IMR-90 (cell line): ENCODE measurements at regions not wholly inside any gene's neighbourhood (a gene's known extent, or its start where the extent isn't known, plus 50 kb on each side); places are given as distances from the start of the nearest gene placed in this dataset.

Experiments
- ATAC-seq: fragments of 200-7000 bp; cut with Tn5 transposase; 2 replicates; pipeline ENCODE4 v1.9.1; 2020; ENCODE audit warnings: low read depth, mild to moderate bottlenecking, moderate library complexity
- BruUV-seq: library from RNA; stranded (reverse); fragments of 400-500 nt; replicated peaks from 2 replicates; lab custom pipeline; 2021; lab: Mats Ljungman, UMichigan
- CTCF ChIA-PET: fragments of 300-600 bp; formaldehyde crosslinking; extraction: SDS; loops from one replicate; lab custom pipeline; 2021; ENCODE audit warnings: antibody characterized with exemption; lab: Yijun Ruan, JAX
- POLR2A ChIA-PET: fragments of 300-600 bp; sonication (Branson Sonifier 250); formaldehyde crosslinking; loops from one replicate; lab custom pipeline; 2022; ENCODE audit warnings: antibody characterized with exemption; ENCODE audit not compliant: unreplicated experiment; lab: Charles Lee
- DNase-seq: peaks from one replicate; pipeline ENCODE4 v3.0.0; 2013
- H2AFZ ChIP-seq: replicated peaks from 2 replicates; pipeline ENCODE3; 2013; ENCODE audit warnings: low read length, mild to moderate bottlenecking; ENCODE audit not compliant: poor library complexity
- H2AK5ac ChIP-seq: 2 replicates; pipeline ENCODE4 v1.6.1; 2013; ENCODE audit warnings: low read depth, low read length, inconsistent platforms
- H2AK9ac ChIP-seq: replicated peaks from 2 replicates; pipeline ENCODE3; 2013; ENCODE audit warnings: mild to moderate bottlenecking, low read depth, low read length, moderate library complexity; ENCODE audit not compliant: poor library complexity
- H2BK120ac ChIP-seq: 2 replicates; pipeline ENCODE4 v1.6.1; 2013; ENCODE audit warnings: low read depth, low read length, inconsistent platforms
- H2BK15ac ChIP-seq: 3 replicates; pipeline ENCODE4 v1.6.1; 2013; ENCODE audit warnings: low read depth, low read length, inconsistent platforms
- H2BK20ac ChIP-seq: 2 replicates; pipeline ENCODE4 v1.6.1; 2013; ENCODE audit warnings: low read depth, mild to moderate bottlenecking, inconsistent platforms, low read length, moderate library complexity
- H2BK5ac ChIP-seq: 2 replicates; pipeline ENCODE4 v1.6.1; 2013; ENCODE audit warnings: mild to moderate bottlenecking, low read depth, low read length, inconsistent platforms; ENCODE audit not compliant: poor library complexity, severe bottlenecking
- H3K14ac ChIP-seq: replicated peaks from 2 replicates; pipeline ENCODE4 v1.6.1; 2013; ENCODE audit warnings: low read depth, low read length, inconsistent platforms
- H3K18ac ChIP-seq: 2 replicates; pipeline ENCODE4 v1.6.1; 2013; ENCODE audit warnings: low read depth, low read length, control low read depth
- H3K23ac ChIP-seq: 2 replicates; pipeline ENCODE4 v1.6.1; 2013; ENCODE audit warnings: low read depth, low read length, inconsistent platforms
- H3K27ac ChIP-seq: 2 replicates; pipeline ENCODE4 v1.5.1; 2013; ENCODE audit warnings: mild to moderate bottlenecking, control low read depth, low read length; ENCODE audit not compliant: insufficient read depth
- H3K27me3 ChIP-seq: 2 replicates; pipeline ENCODE4 v1.6.1; 2013; ENCODE audit warnings: low read length; ENCODE audit not compliant: control insufficient read depth, insufficient read depth
- H3K36me3 ChIP-seq: 2 replicates; pipeline ENCODE4 v1.6.1; 2013; ENCODE audit warnings: low read length, mixed read lengths; ENCODE audit not compliant: control insufficient read depth, insufficient read depth
- H3K4ac ChIP-seq: 2 replicates; pipeline ENCODE4 v1.6.1; 2013; ENCODE audit warnings: low read depth, low read length, inconsistent platforms
- H3K4me1 ChIP-seq: 2 replicates; pipeline ENCODE4 v1.6.1; 2013; ENCODE audit warnings: low read length, mixed read lengths; ENCODE audit not compliant: control insufficient read depth, insufficient read depth
- H3K4me2 ChIP-seq: 2 replicates; pipeline ENCODE4 v1.6.1; 2013; ENCODE audit warnings: low read depth, mild to moderate bottlenecking, control low read depth, low read length, moderate library complexity
- H3K4me3 ChIP-seq: 2 replicates; pipeline ENCODE4 v1.5.1; 2013; ENCODE audit warnings: low read depth, mild to moderate bottlenecking, control low read depth, low read length, moderate library complexity; ENCODE audit not compliant: insufficient read depth
- H3K56ac ChIP-seq: 2 replicates; pipeline ENCODE4 v1.6.1; 2013; ENCODE audit warnings: low read length, inconsistent platforms; ENCODE audit not compliant: insufficient read depth; ENCODE audit errors: extremely low read depth
- H3K79me1 ChIP-seq, 2 experiments: 2 replicates each; pipeline ENCODE4 v1.6.1; 2013; ENCODE audit warnings: low read length in 2 of 2, inconsistent platforms in 1 of 2, low read depth in 1 of 2
- H3K9ac ChIP-seq: 2 replicates; pipeline ENCODE4 v1.6.1; 2013; ENCODE audit warnings: low read depth, low read length, control low read depth
- H3K9me1 ChIP-seq: 2 replicates; pipeline ENCODE4 v1.6.1; 2013; ENCODE audit warnings: low read length, inconsistent platforms; ENCODE audit not compliant: insufficient read depth
- H3K9me3 ChIP-seq: 2 replicates; pipeline ENCODE4 v1.6.1; 2013; ENCODE audit warnings: low read length; ENCODE audit not compliant: control insufficient read depth, insufficient read depth
- H4K20me1 ChIP-seq: 2 replicates; pipeline ENCODE4 v1.6.1; 2013; ENCODE audit warnings: low read length, inconsistent platforms; ENCODE audit not compliant: insufficient read depth
- H4K5ac ChIP-seq: 2 replicates; pipeline ENCODE4 v1.6.1; 2013; ENCODE audit warnings: mild to moderate bottlenecking, low read depth, low read length, control low read depth
- H4K8ac ChIP-seq, 2 experiments: 2 replicates each; pipeline ENCODE4 v1.6.1; 2013; ENCODE audit warnings: low read depth in 2 of 2, low read length in 2 of 2, control low read depth in 1 of 2, inconsistent platforms in 1 of 2
- H4K91ac ChIP-seq: 2 replicates; pipeline ENCODE4 v1.6.1; 2013; ENCODE audit warnings: low read depth, low read length, inconsistent platforms; ENCODE audit not compliant: insufficient read depth
- BHLHE40 ChIP-seq: fragments of 150-350 bp; IDR thresholded peaks from 2 replicates; pipeline ENCODE4 v1.6.1; 2016; ENCODE audit warnings: mild to moderate bottlenecking, low read depth, low read length
- CEBPB ChIP-seq: IDR thresholded peaks from 2 replicates; pipeline ENCODE4 v1.6.1; 2012; ENCODE audit warnings: low read depth, low read length, improper control_type of control experiment
- CHD1 ChIP-seq: IDR thresholded peaks from 2 replicates; pipeline ENCODE4 v1.6.1; 2012; ENCODE audit warnings: low read depth, low read length, improper control_type of control experiment
- ELK1 ChIP-seq: fragments of 150-350 bp; IDR thresholded peaks from 2 replicates; pipeline ENCODE4 v1.6.1; 2016; ENCODE audit warnings: low read depth, mild to moderate bottlenecking, low read length, moderate library complexity, borderline replicate concordance
- FOS ChIP-seq: fragments of 150-350 bp; IDR thresholded peaks from 2 replicates; pipeline ENCODE4 v1.6.1; 2016; ENCODE audit warnings: low read depth, low read length
- MAFK ChIP-seq: IDR thresholded peaks from 2 replicates; pipeline ENCODE4 v1.6.1; 2012; ENCODE audit warnings: low read depth, low read length, improper control_type of control experiment
- MAZ ChIP-seq: IDR thresholded peaks from 2 replicates; pipeline ENCODE4 v1.6.1; 2012; ENCODE audit warnings: low read depth, mild to moderate bottlenecking, low read length, improper control_type of control experiment, moderate library complexity, borderline replicate concordance
- MXI1 ChIP-seq: IDR thresholded peaks from 2 replicates; pipeline ENCODE4 v1.6.1; 2012; ENCODE audit warnings: low read depth, mild to moderate bottlenecking, low read length, moderate library complexity, borderline replicate concordance
- POLR2A ChIP-seq: IDR thresholded peaks from 2 replicates; pipeline ENCODE4 v1.6.1; 2012; ENCODE audit warnings: mild to moderate bottlenecking, low read depth, low read length
- RAD21 ChIP-seq: IDR thresholded peaks from 2 replicates; pipeline ENCODE4 v1.6.1; 2012; ENCODE audit warnings: low read length, improper control_type of control experiment
- RFX5 ChIP-seq: IDR thresholded peaks from 2 replicates; pipeline ENCODE4 v1.8.0; 2012; ENCODE audit warnings: low read depth, mild to moderate bottlenecking, low read length, moderate library complexity
- SMC3 ChIP-seq: fragments of 150-350 bp; IDR thresholded peaks from 2 replicates; pipeline ENCODE4 v1.6.1; 2016; ENCODE audit warnings: low read depth, mild to moderate bottlenecking, antibody characterized with exemption, low read length, moderate library complexity
- USF2 ChIP-seq: fragments of 150-350 bp; IDR thresholded peaks from 2 replicates; pipeline ENCODE4 v1.6.1; 2017; ENCODE audit warnings: mild to moderate bottlenecking, antibody characterized with exemption, low read length, low read depth
- WGBS, 2 experiments: methylation state at CpG; one replicate each; pipeline versions ENCODE4 v1.1.5 to v1.1.7; 2013; ENCODE audit warnings: missing lambda C conversion rate in 2 of 2; ENCODE audit not compliant: insufficient read length in 1 of 2; ENCODE audit errors: extremely low coverage in 2 of 2; 5-methylcytosine and 5-hydroxymethylcytosine counted together
- dilution Hi-C: fragments of 300-500 bp; cut with HindIII; formaldehyde crosslinking; loops from one replicate; pipeline ENCODE4 v1.14.3; 2018; ENCODE audit warnings: low sequenced_read_pairs; ENCODE audit not compliant: unreplicated experiment
- in situ Hi-C: fragments of 300-500 bp; cut with MboI; formaldehyde crosslinking; loops from 3 replicates; pipeline ENCODE4 v1.14.3; 2019; ENCODE audit warnings: low sequenced_read_pairs, inconsistent platforms, mixed read lengths
- intact Hi-C: fragments of 100-400 bp; cut with micrococcal nuclease; formaldehyde crosslinking; loops from 2 replicates; pipeline ENCODE4 v1.10.0; 2022

GRCh38 chr2:172226244-172227061 lies 123.8 kb upstream of the DLX2 start:
- DNase-seq (no peak), ATAC-seq (no peak)
- intact Hi-C loops, result no loop called here
- Histone ChIP-seq H3K56ac (no peak overlapping the region), H4K91ac (no peak overlapping the region), H3K27ac (no peak overlapping the region), H3K9me1 (peaks cover 6% of the 10 kb centered on the region; the same call in 1 of the 2 replicates), H2AK9ac (no peak overlapping the region), H3K14ac (no peak overlapping the region), H3K4me2 (no peak overlapping the region), H4K8ac (no peak overlapping the region), H4K5ac (no peak overlapping the region), H2BK120ac (no peak overlapping the region), H3K79me1 (no peaks in the 10 kb centered on the region), H2AFZ (no peak overlapping the region), H3K4me1 (peaks cover 13% of the 10 kb centered on the region; the same call in 1 of the 2 replicates), H4K20me1 (no peaks in the 10 kb centered on the region), H3K4ac (no peak overlapping the region), H2BK5ac (no peak overlapping the region), H3K18ac (no peak overlapping the region), H3K36me3 (no peaks in the 10 kb centered on the region), H2AK5ac (no peak overlapping the region), H2BK15ac (no peak overlapping the region), H3K4me3 (no peak overlapping the region), H3K27me3 (no peaks in the 10 kb centered on the region), H2BK20ac (no peak overlapping the region), H3K9me3 (no peaks in the 10 kb centered on the region), H3K9ac (no peak overlapping the region), H3K23ac (no peak overlapping the region)
- dilution Hi-C loops, result no loop called here
- ChIA-PET POLR2A (no interaction called here), CTCF (no interaction called here)
- in situ Hi-C loops, result no loop called here
- TF ChIP-seq CHD1 (no peak), RFX5 (no peak), MAZ (no peak), FOS (no peak), MAFK (no peak), SMC3 (no peak), USF2 (no peak), BHLHE40 (no peak), CEBPB (no peak), ELK1 (no peak), MXI1 (no peak), POLR2A (no peak), RAD21 (no peak)
- BruUV-seq, result no TSS peak
- no CpG with 5 or more reads among the region's 9 CpGs for WGBS, 2 experiments
